CD4-positive, alpha-beta T cell (primary cell): ENCODE measurements at regions not wholly inside any gene's neighbourhood (a gene's known extent, or its start where the extent isn't known, plus 50 kb on each side); places are given as distances from the start of the nearest gene placed in this dataset.

Experiments used
- ATAC-seq: fragments of 200-7000 bp; cut with Tn5 transposase; one replicate; pipeline ENCODE4 v1.10.0; 2022; ENCODE audit warnings: mild to moderate bottlenecking; ENCODE audit not compliant: poor library complexity
- CTCF ChIA-PET: fragments of 350-600 bp; sonication (Branson Sonifier 250); formaldehyde crosslinking; loops from one replicate; lab custom pipeline; 2021; ENCODE audit warnings: antibody characterized with exemption, inconsistent platforms; lab: Charles Lee
- POLR2A ChIA-PET: fragments of 350-600 bp; sonication (Branson Sonifier 250); formaldehyde crosslinking; loops from one replicate; lab custom pipeline; 2021; ENCODE audit warnings: antibody characterized with exemption, inconsistent platforms; lab: Charles Lee
- DNase-seq, 14 experiments: peaks; one replicate each; pipeline ENCODE4 v3.0.0-alpha.2; 2013 to 2020; ENCODE audit warnings: mixed read lengths in 2 of 14
- H3K27ac ChIP-seq, 2 donors: one replicate each; pipeline versions ENCODE4 v1.5.1 to v1.7.0; 2013; ENCODE audit warnings: low read length in 2 of 2, low read depth in 1 of 2, mild to moderate bottlenecking in 1 of 2
- H3K27me3 ChIP-seq, 2 experiments: 1 replicate in 1 of 2; 2 replicates in 1 of 2; pipeline versions ENCODE4 v1.6.1 to v1.7.0; 2013; ENCODE audit warnings: low read length in 2 of 2, control low read depth in 1 of 2, mild to moderate bottlenecking in 1 of 2, moderate library complexity in 1 of 2; ENCODE audit not compliant: insufficient read depth in 2 of 2, control insufficient read depth in 1 of 2
- H3K36me3 ChIP-seq: one replicate; pipeline ENCODE4 v1.6.1; 2013; ENCODE audit warnings: low read length, control low read depth; ENCODE audit not compliant: insufficient read depth
- H3K4me1 ChIP-seq: one replicate; pipeline ENCODE4 v1.6.1; 2013; ENCODE audit warnings: low read length, control low read depth; ENCODE audit not compliant: insufficient read depth
- H3K4me3 ChIP-seq: one replicate; pipeline ENCODE4 v1.5.1; 2013; ENCODE audit warnings: mild to moderate bottlenecking, low read length, moderate library complexity
- H3K9me3 ChIP-seq, 2 experiments: 1 replicate in 1 of 2; 2 replicates in 1 of 2; pipeline versions ENCODE4 v1.6.1 to v1.7.0; 2013; ENCODE audit warnings: low read length in 2 of 2, mild to moderate bottlenecking in 2 of 2, control low read depth in 1 of 2, moderate library complexity in 1 of 2; ENCODE audit not compliant: control insufficient read depth in 1 of 2, insufficient read depth in 1 of 2
- H3K27ac Mint-ChIP-seq: one replicate; pipeline ENCODE4 v1.8.0; 2020; ENCODE audit warnings: mixed read lengths
- H3K27me3 Mint-ChIP-seq: one replicate; pipeline ENCODE4 v1.8.0; 2021; ENCODE audit warnings: mixed read lengths
- H3K36me3 Mint-ChIP-seq: one replicate; pipeline ENCODE4 v1.8.0; 2021; ENCODE audit warnings: low read depth, mixed read lengths
- H3K4me1 Mint-ChIP-seq: one replicate; pipeline ENCODE4 v1.8.0; 2021; ENCODE audit warnings: low read depth, mixed read lengths
- H3K4me3 Mint-ChIP-seq: one replicate; pipeline ENCODE4 v1.8.0; 2020; ENCODE audit warnings: mild to moderate bottlenecking, mixed read lengths
- H3K9me3 Mint-ChIP-seq: one replicate; pipeline ENCODE4 v1.8.0; 2020; ENCODE audit warnings: mixed read lengths
- intact Hi-C, 2 experiments: fragments of 100-400 bp; cut with DNase I in 1 of 2; cut with micrococcal nuclease in 1 of 2; formaldehyde crosslinking; loops; one replicate each; pipeline versions ENCODE4 v1.15.1 to v1.9.0; 2023 to 2025; cut with DNase I, micrococcal nuclease
- TF ChIP-seq, protein P1 (sequence below): fragments of 200-600 bp; IDR thresholded peaks from one replicate; pipeline ENCODE4 v1.8.0; 2022; ENCODE audit warnings: antibody characterized with exemption, mild to moderate bottlenecking

DNA sequence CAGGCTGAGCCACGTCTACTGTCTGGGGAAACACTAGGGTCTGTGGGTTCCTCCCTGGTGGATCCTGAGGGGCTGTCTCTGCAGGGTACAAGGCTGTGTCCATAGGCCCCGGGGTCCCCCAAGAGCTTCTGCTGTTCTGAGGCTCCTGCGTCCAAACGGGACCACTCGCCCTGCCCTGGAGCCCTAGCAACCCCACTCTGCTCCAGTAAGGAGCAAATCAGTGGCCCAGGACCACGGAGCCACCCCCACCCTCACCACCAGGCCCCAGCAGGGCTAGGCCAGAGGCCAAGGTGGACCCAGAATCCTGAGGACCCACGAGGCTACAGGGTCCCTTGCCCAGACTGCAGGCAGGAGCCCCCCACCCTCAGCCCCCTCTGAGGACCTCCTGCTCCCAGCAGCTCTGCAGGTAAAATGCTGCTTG, 75.1 kb upstream of the GALNT9 start:
- Histone ChIP-seq H3K4me1 (no peaks in the 10 kb centered on the region), H3K4me3 (no peak overlapping the region), H3K9me3 (peaks cover 0 to 15% of the 10 kb centered on the region in 2 experiments), H3K27me3 (peaks cover 22 to 30% of the 10 kb centered on the region in 2 experiments), H3K36me3 (no peaks in the 10 kb centered on the region), H3K27ac (no peak overlapping the region)
- ATAC-seq (no peak), DNase-seq (no peak)
- CTCF ChIA-PET = no interaction called here
- Mint-ChIP-seq H3K27ac (no peak overlapping the region), H3K4me1 (no peaks in the 10 kb centered on the region), H3K9me3 (no peaks in the 10 kb centered on the region), H3K36me3 (no peaks in the 10 kb centered on the region), H3K27me3 (peaks cover 19% of the 10 kb centered on the region), H3K4me3 (no peak overlapping the region)
- POLR2A ChIA-PET = no interaction called here
- TF ChIP-seq, protein P1, sequence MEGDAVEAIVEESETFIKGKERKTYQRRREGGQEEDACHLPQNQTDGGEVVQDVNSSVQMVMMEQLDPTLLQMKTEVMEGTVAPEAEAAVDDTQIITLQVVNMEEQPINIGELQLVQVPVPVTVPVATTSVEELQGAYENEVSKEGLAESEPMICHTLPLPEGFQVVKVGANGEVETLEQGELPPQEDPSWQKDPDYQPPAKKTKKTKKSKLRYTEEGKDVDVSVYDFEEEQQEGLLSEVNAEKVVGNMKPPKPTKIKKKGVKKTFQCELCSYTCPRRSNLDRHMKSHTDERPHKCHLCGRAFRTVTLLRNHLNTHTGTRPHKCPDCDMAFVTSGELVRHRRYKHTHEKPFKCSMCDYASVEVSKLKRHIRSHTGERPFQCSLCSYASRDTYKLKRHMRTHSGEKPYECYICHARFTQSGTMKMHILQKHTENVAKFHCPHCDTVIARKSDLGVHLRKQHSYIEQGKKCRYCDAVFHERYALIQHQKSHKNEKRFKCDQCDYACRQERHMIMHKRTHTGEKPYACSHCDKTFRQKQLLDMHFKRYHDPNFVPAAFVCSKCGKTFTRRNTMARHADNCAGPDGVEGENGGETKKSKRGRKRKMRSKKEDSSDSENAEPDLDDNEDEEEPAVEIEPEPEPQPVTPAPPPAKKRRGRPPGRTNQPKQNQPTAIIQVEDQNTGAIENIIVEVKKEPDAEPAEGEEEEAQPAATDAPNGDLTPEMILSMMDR = no peak
- intact Hi-C loops = no loop called here

DNA sequence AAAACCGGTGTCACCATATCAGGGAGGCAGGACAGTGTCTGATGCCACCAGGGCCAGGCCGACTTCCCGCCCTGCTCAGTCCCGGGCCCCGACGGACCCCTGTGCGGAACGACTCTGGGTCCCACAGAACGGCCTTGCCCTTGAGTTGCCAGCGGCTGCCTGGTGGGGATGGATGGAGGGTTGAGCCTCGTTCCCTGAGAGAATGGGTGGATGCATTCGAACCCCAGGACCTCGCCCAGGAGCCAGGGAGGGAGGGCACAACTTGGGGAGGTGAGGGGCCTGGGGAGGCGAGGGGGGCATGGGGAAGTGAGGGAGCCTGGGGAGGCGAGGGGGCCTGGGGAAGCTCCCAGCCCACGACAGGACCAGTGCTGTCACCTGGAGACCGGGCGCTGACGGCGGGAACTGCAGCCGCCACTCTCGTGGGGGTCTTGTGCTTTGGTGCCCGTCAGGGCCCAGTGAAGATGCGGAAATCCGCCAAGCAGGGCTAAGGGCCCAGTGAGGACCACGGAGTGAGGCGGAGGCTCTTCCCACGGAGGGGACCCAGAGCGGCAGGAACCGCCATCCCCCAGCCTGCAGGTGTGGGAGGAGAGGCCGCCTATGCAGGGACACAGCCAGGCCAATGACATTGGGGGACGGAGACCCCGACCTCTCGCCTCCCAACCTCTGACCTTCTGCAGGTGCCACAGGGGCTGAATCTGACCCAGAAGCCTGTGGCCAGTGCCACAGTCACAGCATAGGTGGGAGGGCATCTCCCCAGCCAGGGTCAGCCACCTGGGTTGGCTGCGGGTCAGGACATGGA, 74.4 kb upstream of the GALNT9 start:
- Histone ChIP-seq H3K27ac (no peak overlapping the region), H3K27me3 (peaks cover 24 to 35% of the 10 kb centered on the region in 2 experiments), H3K9me3 (peaks cover 0 to 15% of the 10 kb centered on the region in 2 experiments), H3K4me3 (no peak overlapping the region), H3K36me3 (no peaks in the 10 kb centered on the region), H3K4me1 (no peaks in the 10 kb centered on the region)
- TF ChIP-seq, protein P1 = no peak
- DNase-seq (no peak), ATAC-seq (no peak)
- Mint-ChIP-seq H3K4me1 (no peaks in the 10 kb centered on the region), H3K4me3 (no peak overlapping the region), H3K9me3 (no peaks in the 10 kb centered on the region), H3K27ac (no peak overlapping the region), H3K36me3 (no peaks in the 10 kb centered on the region), H3K27me3 (peaks cover 19% of the 10 kb centered on the region)
- intact Hi-C loops = no loop called here
- ChIA-PET CTCF (no interaction called here), POLR2A (no interaction called here)

DNA sequence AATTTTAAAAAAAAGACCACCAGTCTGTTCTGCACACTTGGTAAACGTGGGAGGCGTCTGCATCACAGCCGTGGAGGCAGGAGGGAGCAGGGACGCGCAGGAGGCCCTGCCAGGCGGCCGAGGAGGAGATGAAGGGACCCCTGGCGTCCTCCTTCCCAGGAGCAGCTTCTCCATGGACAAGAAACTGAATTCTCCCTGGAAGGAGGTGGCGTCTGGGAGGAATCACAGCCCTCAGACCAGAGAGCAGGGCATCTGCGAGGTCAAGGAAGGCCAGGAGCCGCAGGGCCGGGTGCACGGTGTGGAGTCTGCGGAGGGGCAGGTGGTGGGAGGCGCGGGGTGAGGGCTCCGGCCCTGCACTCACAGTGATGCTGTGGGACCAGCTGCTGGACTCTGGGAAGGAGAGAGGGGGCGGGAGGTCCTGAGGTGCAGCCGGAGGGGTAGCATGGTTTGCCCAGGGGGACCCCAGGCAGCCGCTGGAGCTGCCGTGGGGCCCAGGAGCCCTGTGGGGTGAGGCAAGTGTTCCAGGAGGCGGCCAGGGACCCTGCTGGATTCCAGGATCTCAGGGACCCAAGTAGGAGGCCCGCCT, 73.5 kb upstream of the GALNT9 start:
- CTCF ChIA-PET = no interaction called here
- peaks cover 19% of the 10 kb centered on the region for H3K27me3 Mint-ChIP-seq
- Histone ChIP-seq H3K4me1 (no peaks in the 10 kb centered on the region), H3K27ac (no peak overlapping the region), H3K36me3 (no peaks in the 10 kb centered on the region), H3K4me3 (no peak overlapping the region), H3K9me3 (peaks cover 0 to 17% of the 10 kb centered on the region in 2 experiments), H3K27me3 (peaks cover 24 to 40% of the 10 kb centered on the region in 2 experiments)
- no peaks in the 10 kb centered on the region for H3K36me3 Mint-ChIP-seq
- intact Hi-C loops = no loop called here
- DNase-seq (no peak), ATAC-seq (no peak)
- no peak overlapping the region for H3K4me3 Mint-ChIP-seq
- POLR2A ChIA-PET = no interaction called here
- no peaks in the 10 kb centered on the region for H3K9me3 Mint-ChIP-seq
- TF ChIP-seq, protein P1 = no peak
- H3K4me1 Mint-ChIP-seq = no peaks in the 10 kb centered on the region
- no peak overlapping the region for H3K27ac Mint-ChIP-seq
